SK-N-SH (cell line): ENCODE measurements at regions not wholly inside any gene's neighbourhood (a gene's known extent, or its start where the extent isn't known, plus 50 kb on each side); places are given as distances from the start of the nearest gene placed in this dataset.

Experiments
- CTCF ChIA-PET: fragments of 300-600, 350-600 bp; formaldehyde crosslinking; extraction: SDS; loops from one replicate; lab custom pipeline; 2021; lab: Yijun Ruan, JAX
- POLR2A ChIA-PET: fragments of 350-600 bp; sonication (Branson Sonifier 250); formaldehyde crosslinking; extraction: SDS; loops from one replicate; lab custom pipeline; 2020; ENCODE audit warnings: antibody characterized with exemption, inconsistent platforms; lab: Yijun Ruan, JAX
- DNase-seq: peaks from one replicate; pipeline ENCODE4 v3.0.0; 2012
- H2AFZ ChIP-seq: fragments of 200-600 bp; sonication (generic); 2 replicates; pipeline ENCODE4 v1.8.1; 2016; ENCODE audit warnings: antibody characterized with exemption, mild to moderate bottlenecking, low read depth
- H3F3A ChIP-seq: fragments of 200-600 bp; sonication (generic); replicated peaks from 2 replicates; pipeline ENCODE3; 2016; ENCODE audit warnings: antibody characterized with exemption, mild to moderate bottlenecking; ENCODE audit not compliant: insufficient read depth
- H3K27ac ChIP-seq, 2 experiments: fragments of 200-500 bp in 1 of 2; fragments of 200-600 bp in 1 of 2; sonication (Bioruptor generic) in 1 of 2; sonication (generic), shearing (Covaris generic) in 1 of 2; 2 replicates each; pipeline versions ENCODE4 v1.5.1 to v1.6.1; 2014 to 2016; ENCODE audit warnings: low read depth in 2 of 2, inconsistent platforms in 1 of 2, low read length in 1 of 2, mild to moderate bottlenecking in 1 of 2, mixed read lengths in 1 of 2
- H3K27me3 ChIP-seq: fragments of 200-600 bp; sonication (generic), shearing (Covaris generic); 2 replicates; pipeline ENCODE4 v1.6.1; 2016; ENCODE audit warnings: mixed run types; ENCODE audit not compliant: insufficient read depth
- H3K36me3 ChIP-seq, 2 experiments: fragments of 200-500 bp in 1 of 2; fragments of 200-600 bp in 1 of 2; sonication (Bioruptor generic) in 1 of 2; sonication (generic) in 1 of 2; replicated peaks in 1 of 2; 2 replicates each; pipeline versions ENCODE3 to v1.5.1; 2014 to 2016; ENCODE audit warnings: low read length in 1 of 2, mild to moderate bottlenecking in 1 of 2; ENCODE audit not compliant: insufficient read depth in 2 of 2, control insufficient read depth in 1 of 2
- H3K4me1 ChIP-seq, 2 experiments: fragments of 200-500 bp in 1 of 2; fragments of 200-600 bp in 1 of 2; sonication (Bioruptor generic) in 1 of 2; sonication (generic), shearing (Covaris generic) in 1 of 2; 2 replicates each; pipeline versions ENCODE4 v1.5.1 to v1.6.1; 2014 to 2016; ENCODE audit warnings: low read depth in 1 of 2, low read length in 1 of 2, mixed run types in 1 of 2; ENCODE audit not compliant: insufficient read depth in 2 of 2, control insufficient read depth in 1 of 2
- H3K4me2 ChIP-seq: fragments of 200-600 bp; sonication (generic), shearing (Covaris generic); 2 replicates; pipeline ENCODE4 v1.6.1; 2017; ENCODE audit warnings: mixed run types
- H3K4me3 ChIP-seq, 2 experiments: fragments of 200-500 bp in 1 of 2; fragments of 200-600 bp in 1 of 2; sonication (Bioruptor generic) in 1 of 2; sonication (generic), shearing (Covaris generic) in 1 of 2; 2 replicates each; pipeline versions ENCODE4 v1.5.1 to v1.8.1; 2014 to 2016; ENCODE audit warnings: low read depth in 2 of 2, inconsistent platforms in 1 of 2, low read length in 1 of 2, mild to moderate bottlenecking in 1 of 2, mixed read lengths in 1 of 2, moderate library complexity in 1 of 2
- H3K79me2 ChIP-seq: fragments of 200-600 bp; sonication (generic); 2 replicates; pipeline ENCODE4 v1.8.1; 2017; ENCODE audit warnings: mild to moderate bottlenecking; ENCODE audit not compliant: insufficient read depth
- H3K9ac ChIP-seq: fragments of 200-600 bp; sonication (generic); 2 replicates; pipeline ENCODE4 v1.6.1; 2017; ENCODE audit warnings: mixed run types
- H3K9me2 ChIP-seq: fragments of 200-600 bp; sonication (generic); 2 replicates; pipeline ENCODE4 v1.6.1; 2017; ENCODE audit warnings: mixed run types
- H3K9me3 ChIP-seq: fragments of 200-600 bp; sonication (generic); 2 replicates; pipeline ENCODE4 v1.6.1; 2017; ENCODE audit warnings: mixed run types, mild to moderate bottlenecking, moderate library complexity
- H4K20me1 ChIP-seq: fragments of 200-600 bp; sonication (generic); 2 replicates; pipeline ENCODE4 v1.6.1; 2017; ENCODE audit warnings: mild to moderate bottlenecking, mixed run types; ENCODE audit not compliant: insufficient read depth
- CHD2 ChIP-seq: fragments of 150-350 bp; IDR thresholded peaks from 2 replicates; pipeline ENCODE4 v1.6.1; 2018; ENCODE audit warnings: low read length; ENCODE audit not compliant: partially characterized antibody
- ELF1 ChIP-seq: IDR thresholded peaks from 2 replicates; pipeline ENCODE4 v1.4.0; 2012
- EZH2phosphoT487 ChIP-seq: fragments of 200-600 bp; sonication (generic); IDR thresholded peaks from 2 replicates; pipeline ENCODE4 v1.6.1; 2017; ENCODE audit warnings: low read depth, mixed run types, mild to moderate bottlenecking, antibody characterized with exemption, moderate library complexity, borderline replicate concordance
- GABPA ChIP-seq: IDR thresholded peaks from 2 replicates; pipeline ENCODE4 v1.4.0; 2012; ENCODE audit warnings: low read depth, mild to moderate bottlenecking
- MEF2A ChIP-seq: IDR thresholded peaks from 2 replicates; pipeline ENCODE4 v1.4.0; 2012; ENCODE audit warnings: low read depth, borderline replicate concordance
- MXI1 ChIP-seq: IDR thresholded peaks from 2 replicates; pipeline ENCODE4 v1.6.1; 2012; ENCODE audit warnings: mild to moderate bottlenecking, low read depth, low read length, improper control_type of control experiment
- NFIC ChIP-seq: IDR thresholded peaks from 2 replicates; pipeline ENCODE4 v1.4.0; 2012; ENCODE audit warnings: borderline replicate concordance
- REST ChIP-seq: IDR thresholded peaks from 2 replicates; pipeline ENCODE4 v1.6.1; 2012; ENCODE audit warnings: mild to moderate bottlenecking, low read depth, low read length, moderate library complexity
- RFX5 ChIP-seq: IDR thresholded peaks from 2 replicates; pipeline ENCODE4 v1.6.1; 2012; ENCODE audit warnings: mild to moderate bottlenecking, improper control_type of control experiment, low read length
- RXRA ChIP-seq: IDR thresholded peaks from 2 replicates; pipeline ENCODE4 v1.4.0; 2012; ENCODE audit warnings: low read depth, mild to moderate bottlenecking, borderline replicate concordance
- SIN3A ChIP-seq: IDR thresholded peaks from 2 replicates; pipeline ENCODE4 v1.6.1; 2012; ENCODE audit warnings: low read depth, mild to moderate bottlenecking, low read length, moderate library complexity, borderline replicate concordance
- SMC3 ChIP-seq: IDR thresholded peaks from 2 replicates; pipeline ENCODE4 v1.6.1; 2012; ENCODE audit warnings: low read depth, low read length, improper control_type of control experiment
- TAF1 ChIP-seq: IDR thresholded peaks from 2 replicates; pipeline ENCODE4 v1.6.1; 2012; ENCODE audit warnings: low read depth, mild to moderate bottlenecking, low read length, moderate library complexity, borderline replicate concordance
- TCF12 ChIP-seq: IDR thresholded peaks from 2 replicates; pipeline ENCODE4 v1.4.0; 2012
- WGBS: methylation state at CpG from one replicate; pipeline ENCODE4 v1.1.6; 2017; ENCODE audit warnings: low lambda C conversion rate; 5-methylcytosine and 5-hydroxymethylcytosine counted together
- TF ChIP-seq, protein P1 (sequence below): IDR thresholded peaks from 2 replicates; pipeline ENCODE4 v1.4.0; 2012; ENCODE audit warnings: low read depth
- TF ChIP-seq, protein P2 (sequence below): IDR thresholded peaks from 2 replicates; pipeline ENCODE4 v1.4.0; 2012; ENCODE audit warnings: low read depth, borderline replicate concordance

DNA sequence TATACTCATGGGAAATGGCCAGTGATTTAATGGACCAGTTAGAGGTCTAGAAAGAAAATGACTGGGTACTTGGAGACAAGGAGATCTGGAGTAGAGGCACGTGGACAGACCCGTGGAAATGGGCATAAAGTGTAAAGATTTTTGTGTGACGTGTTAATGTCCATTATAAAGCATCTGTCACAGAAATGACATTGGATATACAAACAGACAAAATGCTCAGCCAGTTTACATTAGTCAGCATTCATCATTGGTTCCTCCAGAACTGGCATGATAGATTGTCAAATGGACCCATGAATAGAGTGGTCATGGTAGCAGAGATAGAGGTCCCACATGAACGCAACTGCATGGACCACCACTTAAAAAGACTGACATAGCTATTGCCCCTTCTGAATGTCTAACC is 144.1 kb upstream of the GALNT15 start (continued):
- TF ChIP-seq REST (no peak), CHD2 (no peak), EZH2phosphoT487 (no peak), TAF1 (no peak)

DNA sequence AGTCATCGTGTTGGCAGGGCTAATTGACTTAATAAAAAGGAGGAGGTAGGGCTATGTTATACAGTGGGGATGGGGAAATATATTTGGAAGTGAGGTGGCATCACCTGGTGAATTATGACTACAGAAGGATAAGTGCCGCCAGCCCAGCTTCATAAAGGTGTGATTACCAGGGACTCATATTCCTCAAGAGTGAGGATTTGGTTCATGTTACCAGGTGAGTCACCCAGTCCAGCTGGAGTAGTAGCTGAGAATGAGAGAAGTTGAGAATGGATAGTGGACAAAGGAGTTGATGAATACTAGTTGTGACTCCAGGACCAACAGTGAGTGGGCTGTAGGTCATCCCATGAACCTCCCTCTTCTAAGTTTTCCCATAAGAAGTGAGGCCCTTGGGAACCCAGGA is 143.0 kb upstream of the GALNT15 start:
- no peak overlapping the region for H3K4me2 ChIP-seq
- no peak overlapping the region for H2AFZ ChIP-seq
- CTCF ChIA-PET: no interaction called here
- H3K36me3 ChIP-seq: no peaks in the 10 kb centered on the region
- no peaks in the 10 kb centered on the region for H3K79me2 ChIP-seq
- 90% methylated on average over 2 of the region's 2 CpGs for WGBS
- POLR2A ChIA-PET: no interaction called here
- no peaks in the 10 kb centered on the region for H3K27me3 ChIP-seq
- H3K9me2 ChIP-seq: no peaks in the 10 kb centered on the region
- no peaks in the 10 kb centered on the region for H3K9me3 ChIP-seq
- DNase-seq: no peak
- no peak overlapping the region for H3K4me3 ChIP-seq
- H3K9ac ChIP-seq: no peak overlapping the region
- H3K27ac ChIP-seq: no peak overlapping the region
- peaks cover 30% of the 10 kb centered on the region for H3F3A ChIP-seq
- no peak for TF ChIP-seq MEF2A
- no peak for TF ChIP-seq GABPA
- TF ChIP-seq RXRA: no peak
- no peak for TF ChIP-seq RFX5
- no peak for TF ChIP-seq NFIC
- TF ChIP-seq, protein P1, sequence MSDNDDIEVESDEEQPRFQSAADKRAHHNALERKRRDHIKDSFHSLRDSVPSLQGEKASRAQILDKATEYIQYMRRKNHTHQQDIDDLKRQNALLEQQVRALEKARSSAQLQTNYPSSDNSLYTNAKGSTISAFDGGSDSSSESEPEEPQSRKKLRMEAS: no peak
- TF ChIP-seq TCF12: no peak
- no peak for TF ChIP-seq ELF1
- TF ChIP-seq, protein P2, sequence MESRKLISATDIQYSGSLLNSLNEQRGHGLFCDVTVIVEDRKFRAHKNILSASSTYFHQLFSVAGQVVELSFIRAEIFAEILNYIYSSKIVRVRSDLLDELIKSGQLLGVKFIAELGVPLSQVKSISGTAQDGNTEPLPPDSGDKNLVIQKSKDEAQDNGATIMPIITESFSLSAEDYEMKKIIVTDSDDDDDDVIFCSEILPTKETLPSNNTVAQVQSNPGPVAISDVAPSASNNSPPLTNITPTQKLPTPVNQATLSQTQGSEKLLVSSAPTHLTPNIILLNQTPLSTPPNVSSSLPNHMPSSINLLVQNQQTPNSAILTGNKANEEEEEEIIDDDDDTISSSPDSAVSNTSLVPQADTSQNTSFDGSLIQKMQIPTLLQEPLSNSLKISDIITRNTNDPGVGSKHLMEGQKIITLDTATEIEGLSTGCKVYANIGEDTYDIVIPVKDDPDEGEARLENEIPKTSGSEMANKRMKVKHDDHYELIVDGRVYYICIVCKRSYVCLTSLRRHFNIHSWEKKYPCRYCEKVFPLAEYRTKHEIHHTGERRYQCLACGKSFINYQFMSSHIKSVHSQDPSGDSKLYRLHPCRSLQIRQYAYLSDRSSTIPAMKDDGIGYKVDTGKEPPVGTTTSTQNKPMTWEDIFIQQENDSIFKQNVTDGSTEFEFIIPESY: no peak
- TF ChIP-seq MXI1: no peak
- TF ChIP-seq SMC3: no peak
- TF ChIP-seq SIN3A: no peak
- no peak for TF ChIP-seq CHD2
- TF ChIP-seq, all 33 proteins: peak for 0
- Histone ChIP-seq H3K4me1 (peaks cover 0 to 16% of the 10 kb centered on the region in 2 experiments; a peak in 2 of 4 replicates), H4K20me1 (no peaks in the 10 kb centered on the region)
